ENCODE measurements at regions not wholly inside any gene's neighbourhood (a gene's known extent, or its start where the extent isn't known, plus 50 kb on each side); places are given as distances from the start of the nearest gene placed in this dataset.

- no peak for TF ChIP-seq POLR2A (IDR thresholded peaks at IDR 0.05; ENCODE audit: low read depth, low read length)
- no peak for FAIRE-seq
- DNase-seq (ENCODE audit: insufficient read length, low spot score) = no peak
Observed at GRCh38 chr7:69398986-69399385, 199.3 kb upstream of the AUTS2 start.

DNA sequence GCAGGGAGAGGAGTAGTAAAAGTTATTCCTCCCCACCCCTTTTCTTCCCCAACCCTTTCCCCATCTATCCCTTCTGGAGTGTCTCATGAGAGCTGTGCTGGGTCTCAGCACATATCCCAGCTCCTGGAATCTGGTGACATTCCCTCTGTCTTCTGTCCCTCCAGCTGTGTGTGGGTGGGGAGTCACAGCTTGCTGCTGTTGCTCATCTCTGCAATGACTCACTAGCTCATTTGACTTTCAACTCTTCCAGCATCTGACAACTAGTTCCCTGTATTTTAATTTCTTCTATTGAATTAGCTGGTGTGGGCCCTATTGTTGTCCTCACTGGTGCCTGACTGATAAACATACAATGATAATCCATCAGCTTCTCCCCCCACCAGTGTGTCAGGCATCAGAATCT is 198.9 kb upstream of the AUTS2 start:
- FAIRE-seq = no peak
- DNase-seq (ENCODE audit: insufficient read length, low spot score) = peak; percentile 79
- TF ChIP-seq POLR2A (IDR thresholded peaks at IDR 0.05; ENCODE audit: low read depth, low read length) = no peak

GRCh38 chr7:69402696-69403095 is 195.6 kb upstream of the AUTS2 start:
- no peak for TF ChIP-seq POLR2A (IDR thresholded peaks at IDR 0.05; ENCODE audit: low read depth, low read length)
- FAIRE-seq (no peak), DNase-seq (ENCODE audit: insufficient read length, low spot score) (no peak)

- DNase-seq (ENCODE audit: insufficient read length, low spot score) (no peak), FAIRE-seq (no peak)
- no peak for TF ChIP-seq POLR2A (IDR thresholded peaks at IDR 0.05; ENCODE audit: low read depth, low read length)
Observed at GRCh38 chr7:69403169-69403568, 195.1 kb upstream of the AUTS2 start.

- no peak for TF ChIP-seq POLR2A (IDR thresholded peaks at IDR 0.05; ENCODE audit: low read depth, low read length)
Observed at GRCh38 chr7:69411018-69411417, 187.3 kb upstream of the AUTS2 start.

GRCh38 chr7:69411466-69411865 is 186.8 kb upstream of the AUTS2 start:
- FAIRE-seq = no peak
- DNase-seq (ENCODE audit: insufficient read length, low spot score) = no peak
- no peak for TF ChIP-seq POLR2A (IDR thresholded peaks at IDR 0.05; ENCODE audit: low read depth, low read length)

More at GRCh38 chr7:69411018-69411417, 187.3 kb upstream of the AUTS2 start:
- FAIRE-seq (no peak), DNase-seq (ENCODE audit: insufficient read length, low spot score) (no peak)

GRCh38 chr7:69412331-69413146 is 185.7 kb upstream of the AUTS2 start:
- peak; percentile 69 for FAIRE-seq
- peak; percentile 88 for DNase-seq (ENCODE audit: insufficient read length, low spot score)
- no peak for TF ChIP-seq POLR2A (IDR thresholded peaks at IDR 0.05; ENCODE audit: low read depth, low read length)

DNA sequence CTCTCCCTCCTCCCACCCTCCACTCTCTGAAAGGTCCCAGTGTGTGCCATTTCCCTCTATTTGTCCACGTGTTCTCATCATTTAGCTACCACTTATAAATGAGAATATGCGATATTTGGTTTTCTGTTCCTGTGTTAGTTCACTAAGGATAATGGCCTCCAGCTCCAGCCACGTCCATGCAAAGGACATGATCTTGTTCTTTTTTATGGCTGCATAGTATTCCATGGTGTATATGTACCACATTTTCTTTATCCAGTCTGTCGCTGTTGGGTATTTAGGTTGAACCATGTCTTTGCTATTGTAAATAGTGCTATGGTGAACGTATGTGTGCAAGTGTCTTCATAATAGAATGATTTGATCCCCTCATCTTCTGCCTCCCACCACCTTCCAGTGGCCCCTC is 183.7 kb upstream of the AUTS2 start:
- DNase-seq (ENCODE audit: insufficient read length, low spot score) (no peak), FAIRE-seq (no peak)
- no peak for TF ChIP-seq POLR2A (IDR thresholded peaks at IDR 0.05; ENCODE audit: low read depth, low read length)

DNA sequence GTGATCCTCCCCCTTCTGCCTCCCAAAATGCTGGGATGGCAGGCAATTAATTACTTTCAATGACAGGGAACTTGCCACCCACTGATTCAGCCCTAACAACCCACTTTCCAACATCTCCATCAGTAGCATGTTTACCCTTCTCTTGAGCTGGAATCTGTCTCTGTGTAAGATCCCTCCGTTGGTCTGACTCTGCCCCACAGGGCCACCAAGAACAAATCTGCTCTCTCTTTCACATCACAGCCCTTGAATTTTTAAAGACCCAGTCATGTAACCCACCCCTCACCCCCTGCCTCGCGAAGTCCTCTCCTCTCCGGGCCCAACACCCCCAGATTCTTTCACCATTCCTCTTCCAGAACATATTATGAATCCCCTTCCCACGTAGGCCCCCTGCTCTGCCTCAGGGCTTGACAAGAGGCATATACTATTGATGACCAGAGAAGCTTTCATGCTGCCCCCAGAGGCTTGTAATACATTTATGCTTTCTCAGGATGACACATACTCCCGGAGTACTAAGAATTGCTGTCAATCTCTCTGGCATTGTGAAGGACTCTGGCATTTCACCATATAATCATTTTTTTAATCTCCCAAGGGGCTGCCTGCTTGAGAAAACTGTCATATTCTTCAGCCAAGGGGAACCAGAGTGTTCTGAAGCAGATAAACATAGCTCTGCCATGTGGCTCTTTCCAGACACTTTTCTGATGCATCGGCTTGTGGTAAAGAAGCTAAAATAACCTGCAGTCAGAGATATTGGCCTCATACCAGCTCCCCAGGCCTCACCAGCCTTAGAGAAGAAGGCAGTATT is 179.2 kb upstream of the AUTS2 start:
- DNase-seq (ENCODE audit: insufficient read length, low spot score) = no peak
- no peak for TF ChIP-seq POLR2A (IDR thresholded peaks at IDR 0.05; ENCODE audit: low read depth, low read length)
- FAIRE-seq = no peak

- TF ChIP-seq POLR2A (IDR thresholded peaks at IDR 0.05; ENCODE audit: low read depth, low read length) = no peak
- DNase-seq (ENCODE audit: insufficient read length, low spot score) = no peak
- no peak for FAIRE-seq
Observed at GRCh38 chr7:69419934-69420333, 178.3 kb upstream of the AUTS2 start.

- TF ChIP-seq POLR2A (IDR thresholded peaks at IDR 0.05; ENCODE audit: low read depth, low read length) = no peak
- FAIRE-seq (no peak), DNase-seq (ENCODE audit: insufficient read length, low spot score) (no peak)
Observed at GRCh38 chr7:69422574-69422985, 175.7 kb upstream of the AUTS2 start.

GRCh38 chr7:69426705-69427104 is 171.6 kb upstream of the AUTS2 start:
- FAIRE-seq (no peak), DNase-seq (ENCODE audit: insufficient read length, low spot score) (no peak)
- TF ChIP-seq POLR2A (IDR thresholded peaks at IDR 0.05; ENCODE audit: low read depth, low read length) = no peak

DNA sequence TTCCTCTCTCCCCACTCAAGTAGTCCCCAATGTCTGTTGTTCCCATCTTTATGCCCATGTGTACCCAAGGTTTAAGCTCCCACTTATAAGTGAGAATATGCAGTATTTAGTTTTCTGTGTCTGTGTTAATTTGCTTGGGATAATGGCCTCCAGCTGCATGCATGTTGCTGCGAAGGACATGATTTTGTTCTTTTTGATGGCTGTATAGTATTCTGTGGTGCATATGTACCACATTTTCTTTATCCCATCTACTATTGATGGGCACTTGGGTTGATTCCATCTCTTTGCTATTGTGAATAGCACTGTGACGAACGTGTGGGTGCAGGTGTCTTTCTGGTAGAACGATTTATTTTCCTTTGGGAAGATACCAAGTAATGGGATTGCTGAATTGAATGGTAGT is 170.2 kb upstream of the AUTS2 start:
- FAIRE-seq = no peak
- no peak for TF ChIP-seq POLR2A (IDR thresholded peaks at IDR 0.05; ENCODE audit: low read depth, low read length)
- no peak for DNase-seq (ENCODE audit: insufficient read length, low spot score)

DNA sequence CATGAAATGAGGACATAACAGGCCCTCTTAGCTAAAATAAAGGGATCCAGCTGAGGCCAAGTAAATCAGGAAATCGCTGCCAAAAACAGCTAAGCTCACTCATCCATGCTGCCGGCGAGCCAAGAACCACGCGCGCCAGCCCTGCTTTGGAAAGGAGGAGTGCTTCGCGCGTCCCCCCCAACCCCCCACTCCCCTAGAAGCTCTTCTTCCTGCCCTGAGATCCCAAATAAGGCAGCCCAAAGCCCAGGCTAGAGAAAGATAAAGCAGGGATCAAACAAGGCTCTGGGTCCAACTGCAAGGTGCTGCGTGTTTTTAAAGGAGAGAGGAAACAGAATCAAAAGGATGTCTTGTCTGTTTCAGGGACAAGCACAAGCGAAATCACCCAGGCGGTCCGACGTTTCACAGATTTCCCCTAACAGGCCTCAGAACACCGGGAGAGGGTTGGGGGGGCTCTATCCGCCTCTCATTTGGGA is 168.3 kb upstream of the AUTS2 start:
- no peak for TF ChIP-seq POLR2A (IDR thresholded peaks at IDR 0.05; ENCODE audit: low read depth, low read length)
- DNase-seq (ENCODE audit: insufficient read length, low spot score) = no peak
- FAIRE-seq = no peak

All from H54 (cell line).